GM23248 (cell line): ENCODE measurements at regions not wholly inside any gene's neighbourhood (a gene's known extent, or its start where the extent isn't known, plus 50 kb on each side); places are given as distances from the start of the nearest gene placed in this dataset.

Experiments
- DNase-seq: peaks from one replicate; pipeline ENCODE4 v3.0.0-alpha.2; 2015
- H2AFZ ChIP-seq: fragments of 200-600 bp; sonication (generic); 2 replicates; pipeline ENCODE4 v1.6.1; 2016; ENCODE audit warnings: antibody characterized with exemption
- H3F3A ChIP-seq: fragments of 200-600 bp; sonication (generic); 2 replicates; pipeline ENCODE4 v1.6.1; 2016; ENCODE audit warnings: mild to moderate bottlenecking, antibody characterized with exemption, mixed run types; ENCODE audit not compliant: insufficient read depth
- H3K27ac ChIP-seq: fragments of 200-600 bp; sonication (generic); 2 replicates; pipeline ENCODE4 v1.5.1; 2016; ENCODE audit warnings: mild to moderate bottlenecking
- H3K27me3 ChIP-seq: fragments of 200-600 bp; sonication (generic); replicated peaks from 2 replicates; pipeline ENCODE4 v1.6.1; 2016; ENCODE audit warnings: mild to moderate bottlenecking; ENCODE audit not compliant: insufficient read depth
- H3K36me3 ChIP-seq: fragments of 200-600 bp; sonication (generic); 2 replicates; pipeline ENCODE4 v1.6.1; 2016; ENCODE audit warnings: low read depth, mild to moderate bottlenecking
- H3K4me1 ChIP-seq: fragments of 200-600 bp; sonication (generic); 2 replicates; pipeline ENCODE4 v1.6.1; 2016; ENCODE audit warnings: mild to moderate bottlenecking; ENCODE audit not compliant: insufficient read depth
- H3K4me2 ChIP-seq: fragments of 200-600 bp; sonication (generic); one replicate; pipeline ENCODE4 v1.6.1; 2016; ENCODE audit warnings: mild to moderate bottlenecking; ENCODE audit not compliant: unreplicated experiment
- H3K4me3 ChIP-seq: fragments of 200-600 bp; sonication (generic); 2 replicates; pipeline ENCODE4 v1.5.1; 2016; ENCODE audit warnings: mild to moderate bottlenecking
- H3K79me2 ChIP-seq: fragments of 200-600 bp; sonication (generic); 2 replicates; pipeline ENCODE4 v1.6.1; 2016; ENCODE audit warnings: mild to moderate bottlenecking; ENCODE audit not compliant: insufficient read depth
- H3K9ac ChIP-seq: fragments of 200-600 bp; sonication (generic); 2 replicates; pipeline ENCODE4 v1.6.1; 2016; ENCODE audit warnings: mild to moderate bottlenecking
- H3K9me2 ChIP-seq: fragments of 200-600 bp; sonication (generic); 2 replicates; pipeline ENCODE4 v1.6.1; 2016; ENCODE audit warnings: mixed run types, mild to moderate bottlenecking, moderate library complexity; ENCODE audit not compliant: insufficient read depth
- H3K9me3 ChIP-seq: fragments of 200-600 bp; sonication (generic); one replicate; pipeline ENCODE4 v1.6.1; 2017; ENCODE audit warnings: low read depth
- H4K20me1 ChIP-seq: fragments of 200-600 bp; sonication (generic); 2 replicates; pipeline ENCODE4 v1.6.0; 2016; ENCODE audit not compliant: insufficient read depth
- EZH2 ChIP-seq: fragments of 200-600 bp; sonication (generic); IDR thresholded peaks from 2 replicates; pipeline ENCODE4 v1.6.1; 2018; ENCODE audit warnings: antibody characterized with exemption, mild to moderate bottlenecking; ENCODE audit not compliant: insufficient read depth, poor library complexity, severe bottlenecking
- EZH2phosphoT487 ChIP-seq: fragments of 200-600 bp; sonication (generic); IDR thresholded peaks from 2 replicates; pipeline ENCODE4 v1.6.1; 2018; ENCODE audit warnings: antibody characterized with exemption, moderate library complexity, mild to moderate bottlenecking, low read depth; ENCODE audit not compliant: insufficient read depth
- WGBS, 2 experiments: methylation state at CpG; one replicate each; pipeline ENCODE4 v1.1.6; 2015 to 2017; ENCODE audit warnings: low lambda C conversion rate in 2 of 2, low coverage in 1 of 2; ENCODE audit errors: missing lambda C conversion rate in 2 of 2; 5-methylcytosine and 5-hydroxymethylcytosine counted together
- in situ Hi-C: fragments of 300-500 bp; cut with MboI; formaldehyde crosslinking; loops from 2 replicates; pipeline ENCODE4 v1.15.0; 2020

DNA sequence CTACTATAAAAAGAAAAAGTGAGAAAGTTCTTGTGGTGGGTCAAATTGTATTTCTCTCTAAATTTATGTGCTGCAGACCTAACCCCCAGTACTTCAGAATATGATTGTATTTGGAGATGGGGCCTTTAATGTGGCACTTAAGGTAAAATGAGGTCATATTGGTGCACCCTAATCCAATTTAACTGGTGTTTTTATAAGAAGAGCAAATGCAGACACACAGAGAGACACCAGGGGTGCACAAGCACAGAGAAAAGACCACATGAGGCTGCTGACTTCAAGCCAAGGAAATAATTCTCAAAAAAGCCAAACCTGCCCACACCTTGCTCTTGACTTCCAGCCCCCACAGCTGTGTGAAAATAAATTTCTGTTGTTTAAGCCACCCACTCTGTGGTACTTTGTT lies 80.2 kb upstream of the HTR4 start:
- no peak overlapping the region for H3K27ac ChIP-seq

GRCh38 chr5:148735301-148735835 lies 81.0 kb upstream of the HTR4 start:
- in situ Hi-C loops = loop anchor here (5.0 to 10.0 kb wide), 3 partner anchors 302 to 499 kb away; no protein-coding TSS in a partner anchor
- H3K4me2 ChIP-seq = no peak overlapping the region
- H4K20me1 ChIP-seq = no peaks in the 10 kb centered on the region
- H3K27me3 ChIP-seq = 0 out of 2 replicates have a peak, but pooled peaks cover 7% of the 10 kb centered on the region
- H2AFZ ChIP-seq = no peak overlapping the region
- H3K79me2 ChIP-seq = no peaks in the 10 kb centered on the region
- H3F3A ChIP-seq = peaks cover 5% of the 10 kb centered on the region; the same call in 1 of the 2 replicates
- TF ChIP-seq EZH2phosphoT487 = no peak
- TF ChIP-seq EZH2 = no peak
- no peaks in the 10 kb centered on the region for H3K36me3 ChIP-seq
- peaks cover 4% of the 10 kb centered on the region; the same call in 1 of the 2 replicates for H3K4me1 ChIP-seq
- H3K9me3 ChIP-seq = no peaks in the 10 kb centered on the region
- no peak overlapping the region for H3K9ac ChIP-seq
- H3K27ac ChIP-seq = no peak overlapping the region
- H3K9me2 ChIP-seq = no peaks in the 10 kb centered on the region
- 93 to 96% methylated on average over 2 of the region's 2 CpGs for WGBS, 2 experiments
- no peak for DNase-seq
- no peak overlapping the region for H3K4me3 ChIP-seq

More for the DNA sequence above, 80.2 kb upstream of the HTR4 start:
- Histone ChIP-seq H3F3A (peaks cover 11% of the 10 kb centered on the region; the same call in 1 of the 2 replicates), H3K9ac (no peak overlapping the region), H3K4me2 (no peak overlapping the region), H3K9me3 (no peaks in the 10 kb centered on the region), H4K20me1 (no peaks in the 10 kb centered on the region), H3K27me3 (0 out of 2 replicates have a peak, but pooled peaks cover 7% of the 10 kb centered on the region), H2AFZ (no peak overlapping the region), H3K4me1 (peaks cover 11% of the 10 kb centered on the region; the same call in 1 of the 2 replicates), H3K4me3 (no peak overlapping the region), H3K9me2 (no peaks in the 10 kb centered on the region), H3K36me3 (no peaks in the 10 kb centered on the region), H3K79me2 (no peaks in the 10 kb centered on the region)
- TF ChIP-seq EZH2 = no peak
- no peak for TF ChIP-seq EZH2phosphoT487
- no peak for DNase-seq
- in situ Hi-C loops = loop anchor here (10.0 kb wide), 1 partner anchor 500 kb away; no protein-coding TSS in a partner anchor

DNA sequence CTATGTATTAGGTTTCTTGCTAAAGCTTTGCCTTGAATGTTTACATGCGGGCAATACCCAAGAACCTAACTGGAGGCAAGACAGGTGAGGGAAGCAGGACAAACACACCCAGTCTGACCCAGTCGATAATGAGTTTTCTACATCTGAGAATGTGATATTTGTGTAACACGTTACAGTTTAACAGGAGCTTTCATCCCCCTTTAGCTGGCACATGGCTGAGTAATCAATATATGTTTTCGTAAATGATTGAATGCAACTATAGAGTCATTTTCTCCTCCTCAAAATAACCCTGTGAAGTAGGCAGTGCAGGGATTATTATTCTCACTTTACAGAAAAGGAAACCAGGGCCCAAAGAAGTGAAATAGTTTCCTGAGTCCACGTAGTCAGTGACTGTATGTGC lies 84.7 kb upstream of the HTR4 start:
- 0 out of 2 replicates have a peak, but pooled peaks cover 21% of the 10 kb centered on the region for H3K27me3 ChIP-seq
- H3K79me2 ChIP-seq = no peaks in the 10 kb centered on the region
- no peak overlapping the region for H3K4me2 ChIP-seq
- H3K9me2 ChIP-seq = no peaks in the 10 kb centered on the region
- H3K4me1 ChIP-seq = no peaks in the 10 kb centered on the region; the same call in 1 of the 2 replicates
- H2AFZ ChIP-seq = no peak overlapping the region
- H3F3A ChIP-seq = no peaks in the 10 kb centered on the region
- TF ChIP-seq EZH2phosphoT487 = no peak
- no peak for TF ChIP-seq EZH2
- H4K20me1 ChIP-seq = no peaks in the 10 kb centered on the region
- in situ Hi-C loops = loop anchor here (5.0 to 10.0 kb wide), 3 partner anchors 298 to 496 kb away; no protein-coding TSS in a partner anchor
- no peak overlapping the region for H3K9ac ChIP-seq
- H3K9me3 ChIP-seq = no peaks in the 10 kb centered on the region
- no peaks in the 10 kb centered on the region for H3K36me3 ChIP-seq
- 81 to 87% methylated on average over 5 of the region's 5 CpGs for WGBS, 2 experiments
- H3K27ac ChIP-seq = no peak overlapping the region
- no peak overlapping the region for H3K4me3 ChIP-seq
- no peak for DNase-seq

DNA sequence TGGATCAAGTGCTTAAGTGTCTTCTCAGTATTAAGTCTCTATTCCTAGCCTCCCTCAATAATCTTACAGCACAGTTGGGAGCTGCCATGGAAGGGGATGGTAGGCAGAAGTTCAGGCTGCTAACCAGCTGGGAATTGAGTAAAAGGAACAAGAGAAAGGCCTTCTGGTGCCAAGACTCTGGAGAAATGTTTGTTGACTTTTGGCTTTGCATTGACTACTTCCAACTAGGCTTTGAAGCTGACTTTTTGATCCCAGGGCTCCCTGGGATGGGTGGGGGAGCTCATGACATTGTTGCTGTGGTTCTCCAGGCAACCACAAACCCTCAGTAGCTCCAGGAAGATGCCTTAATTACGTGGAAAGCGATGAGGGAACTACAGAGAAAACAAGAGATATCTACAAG lies 85.2 kb upstream of the HTR4 start:
- H3K4me2 ChIP-seq = no peak overlapping the region
- 0 out of 2 replicates have a peak, but pooled peaks cover 24% of the 10 kb centered on the region for H3K27me3 ChIP-seq
- no peaks in the 10 kb centered on the region for H3F3A ChIP-seq
- no peak for DNase-seq
- no peak overlapping the region for H3K4me3 ChIP-seq
- H3K4me1 ChIP-seq = no peaks in the 10 kb centered on the region; the same call in 1 of the 2 replicates
- H2AFZ ChIP-seq = no peak overlapping the region
- no peaks in the 10 kb centered on the region for H3K9me3 ChIP-seq
- 80 to 85% methylated on average over 2 of the region's 2 CpGs for WGBS, 2 experiments
- H4K20me1 ChIP-seq = no peaks in the 10 kb centered on the region
- in situ Hi-C loops = loop anchor here (5.0 to 10.0 kb wide), 3 partner anchors 298 to 495 kb away; no protein-coding TSS in a partner anchor
- H3K79me2 ChIP-seq = no peaks in the 10 kb centered on the region
- H3K9ac ChIP-seq = no peak overlapping the region
- H3K36me3 ChIP-seq = no peaks in the 10 kb centered on the region
- no peak overlapping the region for H3K27ac ChIP-seq
- H3K9me2 ChIP-seq = no peaks in the 10 kb centered on the region
- TF ChIP-seq EZH2 (no peak), EZH2phosphoT487 (no peak)
